AG10803 (cell line): ENCODE measurements at regions not wholly inside any gene's neighbourhood (a gene's known extent, or its start where the extent isn't known, plus 50 kb on each side); places are given as distances from the start of the nearest gene placed in this dataset.

Experiments used
- DNase-seq: peaks from one replicate; pipeline ENCODE4 v3.0.0; 2010; ENCODE audit warnings: low read depth
- H3K4me3 ChIP-seq: 2 replicates; pipeline ENCODE4 v1.5.1; 2011; ENCODE audit warnings: mild to moderate bottlenecking, low read length, control low read depth
- CTCF ChIP-seq: conservative IDR thresholded peaks from 2 replicates; pipeline ENCODE4 v1.5.1; 2011; ENCODE audit warnings: mild to moderate bottlenecking, low read length, control low read depth, inconsistent platforms

DNA sequence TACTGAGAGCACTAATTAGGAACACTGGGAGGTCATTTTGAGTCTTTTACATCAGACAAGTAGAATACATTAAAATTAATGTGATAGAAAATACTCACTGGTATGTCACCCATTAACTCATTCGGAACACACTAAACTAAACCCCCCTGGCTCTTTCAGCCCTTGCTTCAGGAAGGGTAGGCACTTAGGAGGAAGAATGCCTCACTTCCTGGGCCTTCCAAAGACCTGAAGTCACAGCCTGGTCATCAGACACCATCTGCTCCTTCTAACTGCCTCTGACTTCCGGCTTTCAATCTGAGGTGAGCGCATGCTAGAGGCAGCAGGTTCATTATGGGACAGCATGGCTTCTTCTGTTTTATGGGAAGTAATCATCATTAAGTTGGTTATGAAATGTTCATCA lies 451.4 kb downstream of the PID1 start:
- no peak for TF ChIP-seq CTCF
- H3K4me3 ChIP-seq = no peak overlapping the region
- peak; percentile 15 for DNase-seq

GRCh38 chr2:228802181-228803071 lies 468.7 kb downstream of the PID1 start:
- no peak overlapping the region for H3K4me3 ChIP-seq
- no peak for TF ChIP-seq CTCF

DNA sequence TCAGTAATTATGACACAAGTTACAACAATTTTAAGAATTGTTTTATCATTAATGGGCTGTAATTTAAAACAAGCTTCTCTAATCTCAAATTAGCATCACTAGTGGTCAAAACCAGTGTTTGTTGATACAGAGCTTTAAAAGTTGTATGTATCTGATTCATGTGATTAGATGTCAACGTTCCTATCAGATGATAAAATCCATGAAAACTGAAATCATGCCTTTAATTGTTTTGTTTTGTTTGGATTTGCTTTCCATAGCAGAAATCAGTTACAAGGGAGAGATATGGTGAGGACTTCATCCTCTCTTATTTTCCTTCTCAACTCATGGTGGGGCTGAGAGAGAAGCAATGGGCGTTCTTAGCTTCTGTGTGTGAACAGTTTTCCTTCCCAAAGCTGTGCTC lies 469.6 kb downstream of the PID1 start:
- no peak for DNase-seq
- TF ChIP-seq CTCF = no peak
- no peak overlapping the region for H3K4me3 ChIP-seq

More at GRCh38 chr2:228802181-228803071, 468.7 kb downstream of the PID1 start:
- DNase-seq = no peak

GRCh38 chr2:228799208-228799588 lies 471.9 kb downstream of the PID1 start:
- no peak for DNase-seq
- TF ChIP-seq CTCF = no peak

DNA sequence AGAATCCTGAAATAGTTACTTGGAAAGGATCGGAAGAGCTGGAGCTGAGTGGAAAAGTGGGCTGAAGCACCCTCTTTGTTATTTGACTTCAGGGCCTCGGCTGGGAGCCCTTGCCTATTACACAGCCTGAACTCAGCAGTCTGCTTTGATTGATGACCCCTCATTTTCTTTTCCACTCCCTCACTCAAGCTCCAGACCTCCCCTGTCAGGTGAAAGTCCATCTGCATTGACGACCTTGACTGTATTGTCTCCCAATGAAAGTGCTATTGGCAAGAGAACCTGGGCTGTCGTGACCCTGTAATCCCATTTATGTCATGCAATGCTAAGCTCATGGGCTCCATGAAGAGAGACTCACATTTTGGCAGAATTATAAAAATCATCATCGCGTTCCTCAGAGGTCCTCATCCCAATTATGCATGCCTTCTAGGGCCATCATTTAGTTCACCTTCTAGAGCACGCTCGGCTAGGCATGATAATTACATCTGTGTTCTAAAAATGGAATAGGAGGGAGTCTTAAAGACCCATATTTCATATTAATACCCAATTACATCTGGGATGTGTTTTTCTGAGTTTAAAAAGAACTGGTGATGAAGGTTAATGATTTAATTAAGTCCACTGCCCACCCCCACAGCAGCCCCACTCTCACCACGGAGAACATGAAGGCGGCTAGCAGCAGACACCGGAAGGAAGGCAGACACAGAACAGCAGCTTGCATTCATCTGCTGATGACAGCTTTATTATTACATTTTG lies 472.5 kb downstream of the PID1 start:
- peak; percentile 16 for DNase-seq
- no peak for TF ChIP-seq CTCF
- H3K4me3 ChIP-seq = no peak overlapping the region

More at GRCh38 chr2:228799208-228799588, 471.9 kb downstream of the PID1 start:
- H3K4me3 ChIP-seq = no peak overlapping the region

DNA sequence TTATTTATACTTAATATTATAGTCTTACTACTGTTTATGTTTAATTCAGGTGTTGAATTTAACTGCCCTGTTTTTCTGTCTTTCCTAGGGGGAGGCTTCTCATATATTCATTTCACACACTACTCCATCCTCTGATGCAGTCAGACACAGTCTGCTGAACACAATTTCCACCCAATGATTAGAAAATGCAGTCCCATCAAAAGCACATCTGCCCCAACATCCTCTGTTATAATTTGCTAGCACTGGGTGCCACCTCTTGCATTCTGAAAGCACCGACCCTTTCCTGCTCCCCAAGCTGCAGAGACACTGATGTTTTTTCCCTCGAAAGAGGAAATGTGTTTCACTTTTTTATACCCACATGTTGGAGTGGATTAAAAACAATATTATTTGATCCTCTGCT lies 474.7 kb downstream of the PID1 start:
- no peak for DNase-seq
- H3K4me3 ChIP-seq = no peak overlapping the region
- TF ChIP-seq CTCF = no peak

DNA sequence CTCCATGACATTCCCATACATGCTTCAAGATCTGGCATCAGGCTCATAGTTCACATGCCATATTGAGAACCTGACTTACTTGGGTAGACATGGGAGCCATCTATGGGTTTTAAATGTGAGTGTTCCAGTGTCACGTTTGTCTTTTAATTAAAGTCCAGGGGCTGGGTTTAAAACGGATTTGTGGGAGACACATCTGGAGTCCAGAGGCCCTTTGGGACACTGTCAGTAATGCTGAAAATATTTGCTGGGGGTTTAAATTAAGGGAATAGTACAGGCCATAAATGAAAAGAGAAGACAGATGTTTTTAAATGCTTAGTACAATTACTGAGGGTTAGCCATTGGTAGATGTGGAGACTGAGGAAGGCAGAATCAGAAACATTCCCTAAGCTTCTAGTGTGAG lies 478.0 kb downstream of the PID1 start:
- TF ChIP-seq CTCF = no peak
- peak; percentile 34 for DNase-seq
- H3K4me3 ChIP-seq = no peak overlapping the region
